NCI-H345 (cell line): ENCODE measurements at regions not wholly inside any gene's neighbourhood (a gene's known extent, or its start where the extent isn't known, plus 50 kb on each side); places are given as distances from the start of the nearest gene placed in this dataset.

Source experiments
- DNase-seq: peaks from one replicate; lab custom pipeline; 2025; lab: John Stamatoyannopoulos, UW

- peak; percentile 92 for DNase-seq
These were observed 57.8 kb upstream of the STX18 start for GRCh38 chr4:4599481-4600275.

GRCh38 chr4:4598851-4599411, 57.1 kb upstream of the STX18 start:
- DNase-seq: no peak

GRCh38 chr4:4596720-4597119, 54.9 kb upstream of the STX18 start:
- no peak for DNase-seq

DNA sequence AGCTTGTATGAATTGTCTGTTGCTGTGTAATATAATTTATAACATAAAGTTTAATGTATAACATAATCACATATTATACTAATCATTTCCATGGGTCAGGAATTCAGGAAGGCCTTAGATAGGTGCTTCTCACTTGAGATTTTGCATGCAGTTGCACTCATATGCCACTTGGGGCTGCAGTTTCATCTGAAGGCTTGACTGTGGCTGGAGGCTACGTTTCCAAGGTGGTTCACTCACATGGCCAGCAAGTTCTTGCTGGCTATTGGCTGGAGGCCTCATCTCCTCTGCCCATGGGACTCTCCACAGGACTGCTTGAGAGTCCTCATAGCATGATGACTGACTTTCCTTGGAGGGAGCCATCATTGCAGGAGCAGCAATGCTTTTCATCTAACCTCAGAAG, 53.4 kb upstream of the STX18 start:
- DNase-seq: no peak

GRCh38 chr4:4594285-4594920, 52.6 kb upstream of the STX18 start:
- no peak for DNase-seq

DNA sequence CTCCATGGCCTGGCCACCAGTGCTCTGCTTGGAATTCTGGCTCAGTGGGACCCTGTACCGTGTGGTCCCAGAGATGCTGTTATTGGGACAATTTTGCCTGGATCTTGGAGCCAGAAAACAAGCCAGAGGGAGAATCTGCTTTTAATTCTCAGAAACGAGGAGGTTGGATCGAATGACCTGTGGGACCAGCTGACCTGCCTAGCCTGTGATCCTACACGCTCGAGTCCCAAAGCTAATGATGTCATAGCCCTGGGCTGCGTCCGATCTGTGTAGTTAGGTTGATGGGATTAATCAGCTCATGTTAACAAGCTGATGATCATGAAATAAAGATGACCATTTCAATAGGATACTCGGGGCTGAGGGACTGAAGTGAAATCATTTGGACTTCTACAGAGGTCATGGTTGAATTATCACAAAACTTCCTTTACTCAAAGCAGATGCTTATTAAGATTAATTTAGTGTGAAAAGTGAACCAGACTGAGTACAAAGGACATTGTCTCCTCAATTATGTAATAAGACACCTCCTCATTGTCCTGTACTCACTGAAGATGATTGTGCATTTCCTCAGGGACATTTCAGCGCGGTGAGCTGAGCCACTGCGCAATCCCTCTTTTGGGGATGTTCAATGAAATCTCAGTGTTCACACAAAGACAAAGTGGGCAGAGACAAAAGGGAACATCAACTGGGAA, 51.9 kb upstream of the STX18 start:
- no peak for DNase-seq

DNA sequence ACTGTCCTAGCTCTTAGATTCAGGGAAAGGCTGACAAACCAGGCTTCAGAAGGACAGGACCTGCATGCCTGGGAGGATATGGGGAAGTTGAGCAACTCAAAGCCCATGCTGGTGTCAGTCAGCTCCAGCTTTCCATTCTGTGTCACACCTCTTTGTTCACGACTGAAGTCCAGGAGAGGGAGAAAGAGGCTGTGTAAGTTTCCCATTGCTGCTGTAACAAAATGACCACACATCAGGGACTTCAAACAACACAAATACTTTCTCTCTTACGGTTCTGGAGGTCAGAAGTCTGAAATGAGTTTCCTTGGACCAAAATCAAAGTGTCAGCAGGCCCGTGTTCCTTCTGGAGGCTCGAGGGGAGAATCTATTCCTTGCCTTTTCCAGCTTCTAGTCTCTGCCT, 50.6 kb upstream of the STX18 start:
- DNase-seq: no peak
